IMR-90 (cell line): ENCODE measurements at regions not wholly inside any gene's neighbourhood (a gene's known extent, or its start where the extent isn't known, plus 50 kb on each side); places are given as distances from the start of the nearest gene placed in this dataset.

ENCODE experiments used
- ATAC-seq: fragments of 200-7000 bp; cut with Tn5 transposase; 2 replicates; pipeline ENCODE4 v1.9.1; 2020; ENCODE audit warnings: low read depth, mild to moderate bottlenecking, moderate library complexity
- BruUV-seq: library from RNA; stranded (reverse); fragments of 400-500 nt; replicated peaks from 2 replicates; lab custom pipeline; 2021; lab: Mats Ljungman, UMichigan
- CTCF ChIA-PET: fragments of 300-600 bp; formaldehyde crosslinking; extraction: SDS; loops from one replicate; lab custom pipeline; 2021; ENCODE audit warnings: antibody characterized with exemption; lab: Yijun Ruan, JAX
- POLR2A ChIA-PET: fragments of 300-600 bp; sonication (Branson Sonifier 250); formaldehyde crosslinking; loops from one replicate; lab custom pipeline; 2022; ENCODE audit warnings: antibody characterized with exemption; ENCODE audit not compliant: unreplicated experiment; lab: Charles Lee
- DNase-seq: peaks from one replicate; pipeline ENCODE4 v3.0.0; 2013
- H2AFZ ChIP-seq: replicated peaks from 2 replicates; pipeline ENCODE3; 2013; ENCODE audit warnings: low read length, mild to moderate bottlenecking; ENCODE audit not compliant: poor library complexity
- H2AK5ac ChIP-seq: 2 replicates; pipeline ENCODE4 v1.6.1; 2013; ENCODE audit warnings: low read depth, low read length, inconsistent platforms
- H2AK9ac ChIP-seq: replicated peaks from 2 replicates; pipeline ENCODE3; 2013; ENCODE audit warnings: mild to moderate bottlenecking, low read depth, low read length, moderate library complexity; ENCODE audit not compliant: poor library complexity
- H2BK120ac ChIP-seq: 2 replicates; pipeline ENCODE4 v1.6.1; 2013; ENCODE audit warnings: low read depth, low read length, inconsistent platforms
- H2BK15ac ChIP-seq: 3 replicates; pipeline ENCODE4 v1.6.1; 2013; ENCODE audit warnings: low read depth, low read length, inconsistent platforms
- H2BK20ac ChIP-seq: 2 replicates; pipeline ENCODE4 v1.6.1; 2013; ENCODE audit warnings: low read depth, mild to moderate bottlenecking, inconsistent platforms, low read length, moderate library complexity
- H2BK5ac ChIP-seq: 2 replicates; pipeline ENCODE4 v1.6.1; 2013; ENCODE audit warnings: mild to moderate bottlenecking, low read depth, low read length, inconsistent platforms; ENCODE audit not compliant: poor library complexity, severe bottlenecking
- H3K14ac ChIP-seq: replicated peaks from 2 replicates; pipeline ENCODE4 v1.6.1; 2013; ENCODE audit warnings: low read depth, low read length, inconsistent platforms
- H3K18ac ChIP-seq: 2 replicates; pipeline ENCODE4 v1.6.1; 2013; ENCODE audit warnings: low read depth, low read length, control low read depth
- H3K23ac ChIP-seq: 2 replicates; pipeline ENCODE4 v1.6.1; 2013; ENCODE audit warnings: low read depth, low read length, inconsistent platforms
- H3K27ac ChIP-seq: 2 replicates; pipeline ENCODE4 v1.5.1; 2013; ENCODE audit warnings: mild to moderate bottlenecking, control low read depth, low read length; ENCODE audit not compliant: insufficient read depth
- H3K27me3 ChIP-seq: 2 replicates; pipeline ENCODE4 v1.6.1; 2013; ENCODE audit warnings: low read length; ENCODE audit not compliant: control insufficient read depth, insufficient read depth
- H3K36me3 ChIP-seq: 2 replicates; pipeline ENCODE4 v1.6.1; 2013; ENCODE audit warnings: low read length, mixed read lengths; ENCODE audit not compliant: control insufficient read depth, insufficient read depth
- H3K4ac ChIP-seq: 2 replicates; pipeline ENCODE4 v1.6.1; 2013; ENCODE audit warnings: low read depth, low read length, inconsistent platforms
- H3K4me1 ChIP-seq: 2 replicates; pipeline ENCODE4 v1.6.1; 2013; ENCODE audit warnings: low read length, mixed read lengths; ENCODE audit not compliant: control insufficient read depth, insufficient read depth
- H3K4me2 ChIP-seq: 2 replicates; pipeline ENCODE4 v1.6.1; 2013; ENCODE audit warnings: low read depth, mild to moderate bottlenecking, control low read depth, low read length, moderate library complexity
- H3K4me3 ChIP-seq: 2 replicates; pipeline ENCODE4 v1.5.1; 2013; ENCODE audit warnings: low read depth, mild to moderate bottlenecking, control low read depth, low read length, moderate library complexity; ENCODE audit not compliant: insufficient read depth
- H3K56ac ChIP-seq: 2 replicates; pipeline ENCODE4 v1.6.1; 2013; ENCODE audit warnings: low read length, inconsistent platforms; ENCODE audit not compliant: insufficient read depth; ENCODE audit errors: extremely low read depth
- H3K79me1 ChIP-seq, 2 experiments: 2 replicates each; pipeline ENCODE4 v1.6.1; 2013; ENCODE audit warnings: low read length in 2 of 2, inconsistent platforms in 1 of 2, low read depth in 1 of 2
- H3K9ac ChIP-seq: 2 replicates; pipeline ENCODE4 v1.6.1; 2013; ENCODE audit warnings: low read depth, low read length, control low read depth
- H3K9me1 ChIP-seq: 2 replicates; pipeline ENCODE4 v1.6.1; 2013; ENCODE audit warnings: low read length, inconsistent platforms; ENCODE audit not compliant: insufficient read depth
- H3K9me3 ChIP-seq: 2 replicates; pipeline ENCODE4 v1.6.1; 2013; ENCODE audit warnings: low read length; ENCODE audit not compliant: control insufficient read depth, insufficient read depth
- H4K20me1 ChIP-seq: 2 replicates; pipeline ENCODE4 v1.6.1; 2013; ENCODE audit warnings: low read length, inconsistent platforms; ENCODE audit not compliant: insufficient read depth
- H4K5ac ChIP-seq: 2 replicates; pipeline ENCODE4 v1.6.1; 2013; ENCODE audit warnings: mild to moderate bottlenecking, low read depth, low read length, control low read depth
- H4K8ac ChIP-seq, 2 experiments: 2 replicates each; pipeline ENCODE4 v1.6.1; 2013; ENCODE audit warnings: low read depth in 2 of 2, low read length in 2 of 2, control low read depth in 1 of 2, inconsistent platforms in 1 of 2
- H4K91ac ChIP-seq: 2 replicates; pipeline ENCODE4 v1.6.1; 2013; ENCODE audit warnings: low read depth, low read length, inconsistent platforms; ENCODE audit not compliant: insufficient read depth
- RFX5 ChIP-seq: IDR thresholded peaks from 2 replicates; pipeline ENCODE4 v1.8.0; 2012; ENCODE audit warnings: low read depth, mild to moderate bottlenecking, low read length, moderate library complexity
- WGBS, 2 experiments: methylation state at CpG; one replicate each; pipeline versions ENCODE4 v1.1.5 to v1.1.7; 2013; ENCODE audit warnings: missing lambda C conversion rate in 2 of 2; ENCODE audit not compliant: insufficient read length in 1 of 2; ENCODE audit errors: extremely low coverage in 2 of 2; 5-methylcytosine and 5-hydroxymethylcytosine counted together
- dilution Hi-C: fragments of 300-500 bp; cut with HindIII; formaldehyde crosslinking; loops from one replicate; pipeline ENCODE4 v1.14.3; 2018; ENCODE audit warnings: low sequenced_read_pairs; ENCODE audit not compliant: unreplicated experiment
- in situ Hi-C: fragments of 300-500 bp; cut with MboI; formaldehyde crosslinking; loops from 3 replicates; pipeline ENCODE4 v1.14.3; 2019; ENCODE audit warnings: low sequenced_read_pairs, inconsistent platforms, mixed read lengths
- intact Hi-C: fragments of 100-400 bp; cut with micrococcal nuclease; formaldehyde crosslinking; loops from 2 replicates; pipeline ENCODE4 v1.10.0; 2022

DNA sequence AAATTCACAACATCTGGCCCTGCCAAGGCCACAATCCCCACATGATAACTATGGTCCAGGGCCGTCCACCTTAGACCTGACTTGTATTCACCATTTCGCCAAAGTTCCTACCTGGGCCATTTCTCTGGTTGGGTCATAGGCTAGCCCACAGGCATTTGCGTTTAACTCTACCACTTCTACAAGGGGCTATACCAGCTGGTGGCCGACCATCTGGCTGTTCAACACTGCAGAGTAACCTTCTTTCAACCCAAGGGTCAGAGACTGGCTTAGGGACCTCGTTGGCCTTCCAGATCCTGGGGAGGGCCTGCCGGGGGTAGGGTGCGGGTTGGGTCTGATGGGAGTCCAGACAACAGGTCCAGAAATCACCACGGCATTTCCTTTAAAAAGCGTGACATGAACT lies 242.3 kb upstream of the C16orf82 start:
- Histone ChIP-seq H2BK120ac (no peak overlapping the region), H4K5ac (no peak overlapping the region), H2AFZ (no peak overlapping the region), H2AK9ac (no peak overlapping the region), H2AK5ac (no peak overlapping the region), H3K9me3 (no peaks in the 10 kb centered on the region), H3K4ac (no peak overlapping the region), H3K4me2 (no peak overlapping the region), H3K79me1 (no peaks in the 10 kb centered on the region), H4K91ac (no peak overlapping the region), H4K20me1 (no peaks in the 10 kb centered on the region), H3K18ac (no peak overlapping the region), H3K23ac (no peak overlapping the region), H3K4me1 (no peaks in the 10 kb centered on the region), H2BK5ac (no peak overlapping the region), H2BK20ac (no peak overlapping the region), H3K9me1 (no peaks in the 10 kb centered on the region), H3K4me3 (no peak overlapping the region), H3K14ac (no peak overlapping the region), H3K27ac (no peak overlapping the region), H4K8ac (no peak overlapping the region), H3K27me3 (no peaks in the 10 kb centered on the region; the same call in 1 of the 2 replicates), H3K56ac (no peak overlapping the region), H2BK15ac (no peak overlapping the region), H3K36me3 (no peaks in the 10 kb centered on the region), H3K9ac (no peak overlapping the region)
- no TSS peak for BruUV-seq
- DNase-seq (no peak), ATAC-seq (no peak)
- ChIA-PET CTCF (no interaction called here), POLR2A (no interaction called here)
- dilution Hi-C loops (no loop called here), in situ Hi-C loops (no loop called here), intact Hi-C loops (no loop called here)
- no peak for TF ChIP-seq RFX5
- 57% methylated on average over 4 of the region's 9 CpGs; no CpG with 5 or more reads in 1 of the 2 experiments for WGBS, 2 experiments
